Transverse colon (tissue), 4 donors: ENCODE measurements at regions not wholly inside any gene's neighbourhood (a gene's known extent, or its start where the extent isn't known, plus 50 kb on each side); places are given as distances from the start of the nearest gene placed in this dataset.

Experiments
- DNase-seq: peaks from one replicate; pipeline ENCODE4 v3.0.0-alpha.2; 2019
- H3K27ac ChIP-seq, 4 donors: fragments of 200-600 bp; sonication (generic); 2 replicates each; pipeline ENCODE4 v1.5.1; 2016 to 2018; ENCODE audit warnings: inconsistent platforms in 4 of 4
- H3K27me3 ChIP-seq: fragments of 200-600 bp; sonication (generic); 2 replicates; pipeline ENCODE4 v1.5.1; 2017; ENCODE audit warnings: inconsistent platforms
- H3K36me3 ChIP-seq, 4 donors: fragments of 200-600 bp; sonication (generic); 2 replicates each; pipeline ENCODE4 v1.5.1; 2017 to 2019; ENCODE audit warnings: inconsistent platforms in 4 of 4
- H3K4me1 ChIP-seq, 4 donors: fragments of 200-600 bp; sonication (generic); 2 replicates each; pipeline ENCODE4 v1.5.1; 2017 to 2020; ENCODE audit warnings: inconsistent platforms in 4 of 4
- H3K4me3 ChIP-seq, 4 donors: fragments of 200-600 bp; sonication (generic); 1 replicate in 1 of 4; 2 replicates in 3 of 4; pipeline versions ENCODE4 v1.5.1 to v1.6.1; 2017 to 2019; ENCODE audit warnings: inconsistent platforms in 4 of 4
- H3K9me3 ChIP-seq, 2 donors: fragments of 200-600 bp; sonication (generic); 2 replicates each; pipeline ENCODE4 v1.5.1; 2017 to 2019; ENCODE audit warnings: inconsistent platforms in 2 of 2
- EP300 ChIP-seq: sonication (generic); formaldehyde crosslinking; IDR thresholded peaks from one replicate; pipeline ENCODE4 v1.6.1; 2017; ENCODE audit warnings: antibody characterized with exemption, low read depth
- POLR2A ChIP-seq: fragments of 450-650 bp; IDR thresholded peaks from one replicate; pipeline ENCODE4 v1.6.1; 2016; ENCODE audit warnings: antibody characterized with exemption, mild to moderate bottlenecking, moderate library complexity
- POLR2AphosphoS5 ChIP-seq, 3 donors: sonication (generic); formaldehyde crosslinking; IDR thresholded peaks; one replicate each; pipeline ENCODE4 v1.6.1; 2016; ENCODE audit warnings: antibody characterized with exemption in 3 of 3
- WGBS, 2 donors: methylation state at CpG; one replicate each; pipeline ENCODE4 v1.1.5; 2018; ENCODE audit warnings: low coverage in 1 of 2; 5-methylcytosine and 5-hydroxymethylcytosine counted together
- in situ Hi-C, 4 donors: fragments of 200-750 bp; cut with MboI; loops; one replicate each; pipeline versions ENCODE4 v1.15.0 to v1.15.1; 2017; ENCODE audit warnings: low sequenced_read_pairs in 3 of 4, low pct_ligation_motif_present in 1 of 4, low pct_unique_long_range_greater_than_20kb in 1 of 4
- intact Hi-C: fragments of 100-400 bp; cut with DNase I; formaldehyde crosslinking; loops from one replicate; pipeline ENCODE4 v1.15.1; 2023; ENCODE audit warnings: low total_unique reads
- TF ChIP-seq, protein P1 (sequence below), 5 experiments: fragments of 200-600 bp in 3 of 5; fragments of 450-650 bp in 2 of 5; sonication (generic) in 3 of 5; IDR thresholded peaks; 1 replicate in 2 of 5; 2 replicates in 3 of 5; pipeline ENCODE4 v1.5.1; 2016 to 2017; ENCODE audit warnings: antibody characterized with exemption in 5 of 5, inconsistent platforms in 3 of 5, mild to moderate bottlenecking in 2 of 5, moderate library complexity in 1 of 5

DNA sequence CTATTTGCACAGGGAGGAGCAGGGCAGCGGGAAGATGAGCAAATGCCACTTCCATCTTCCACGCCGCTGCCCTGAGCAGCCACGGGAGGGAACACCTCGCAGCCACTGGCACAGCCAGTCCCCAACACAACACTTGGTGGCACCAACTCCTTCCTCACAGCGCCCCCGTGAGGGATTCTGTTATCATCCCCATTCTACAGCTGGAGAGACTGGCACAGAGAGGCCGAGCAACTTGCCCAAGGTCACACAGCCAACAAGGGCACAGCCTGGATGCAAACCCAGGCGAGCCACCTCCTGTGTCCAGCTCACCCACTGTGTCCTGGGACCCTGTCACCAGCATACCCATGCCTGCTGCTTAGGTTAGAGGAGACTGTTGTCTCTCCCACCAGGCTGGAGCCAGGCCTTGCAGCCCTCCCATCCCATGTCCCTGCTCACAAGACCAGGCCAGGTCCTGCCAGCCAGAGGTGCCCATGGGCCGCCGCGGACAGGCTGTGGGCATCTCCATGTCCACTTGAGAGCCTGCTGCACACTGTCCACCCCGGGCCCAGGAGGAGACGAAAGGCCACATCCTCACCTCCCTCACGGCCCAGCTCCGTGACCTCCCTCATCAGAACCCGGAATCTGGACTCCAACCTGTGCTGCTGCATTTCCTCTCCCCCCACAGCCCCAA lies 57.0 kb downstream of the NCOR2 start:
- in situ Hi-C loops (loop anchor here in 1 of 4 donors (10.0 kb wide), 1 partner anchor 54 kb away; the partner anchor contains the start of gene NCOR2), intact Hi-C loops (loop anchor here (10.0 kb wide), 1 partner anchor 146 kb away; no protein-coding TSS in a partner anchor)
- Histone ChIP-seq H3K27ac (peak overlapping the region; percentile 80 to 89 (median 83)), H3K27me3 (no peaks in the 10 kb centered on the region), H3K4me1 (peaks cover 65 to 89% (median 73%) of the 10 kb centered on the region in 4 donors), H3K9me3 (no peaks in the 10 kb centered on the region), H3K36me3 (no peaks in the 10 kb centered on the region), H3K4me3 (no peak overlapping the region)
- TF ChIP-seq POLR2A = no peak
- no peak for TF ChIP-seq EP300
- TF ChIP-seq, protein P1, sequence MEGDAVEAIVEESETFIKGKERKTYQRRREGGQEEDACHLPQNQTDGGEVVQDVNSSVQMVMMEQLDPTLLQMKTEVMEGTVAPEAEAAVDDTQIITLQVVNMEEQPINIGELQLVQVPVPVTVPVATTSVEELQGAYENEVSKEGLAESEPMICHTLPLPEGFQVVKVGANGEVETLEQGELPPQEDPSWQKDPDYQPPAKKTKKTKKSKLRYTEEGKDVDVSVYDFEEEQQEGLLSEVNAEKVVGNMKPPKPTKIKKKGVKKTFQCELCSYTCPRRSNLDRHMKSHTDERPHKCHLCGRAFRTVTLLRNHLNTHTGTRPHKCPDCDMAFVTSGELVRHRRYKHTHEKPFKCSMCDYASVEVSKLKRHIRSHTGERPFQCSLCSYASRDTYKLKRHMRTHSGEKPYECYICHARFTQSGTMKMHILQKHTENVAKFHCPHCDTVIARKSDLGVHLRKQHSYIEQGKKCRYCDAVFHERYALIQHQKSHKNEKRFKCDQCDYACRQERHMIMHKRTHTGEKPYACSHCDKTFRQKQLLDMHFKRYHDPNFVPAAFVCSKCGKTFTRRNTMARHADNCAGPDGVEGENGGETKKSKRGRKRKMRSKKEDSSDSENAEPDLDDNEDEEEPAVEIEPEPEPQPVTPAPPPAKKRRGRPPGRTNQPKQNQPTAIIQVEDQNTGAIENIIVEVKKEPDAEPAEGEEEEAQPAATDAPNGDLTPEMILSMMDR (IDR thresholded peaks at IDR 0.05) = peak in 1 of 5 experiments; percentile 23
- TF ChIP-seq POLR2AphosphoS5 (IDR thresholded peaks at IDR 0.05) = no peak
- 75% methylated on average over 12 of the region's 17 CpGs; no CpG with 5 or more reads in 1 of the 2 donors for WGBS, 2 donors
- DNase-seq = peak; percentile 45

DNA sequence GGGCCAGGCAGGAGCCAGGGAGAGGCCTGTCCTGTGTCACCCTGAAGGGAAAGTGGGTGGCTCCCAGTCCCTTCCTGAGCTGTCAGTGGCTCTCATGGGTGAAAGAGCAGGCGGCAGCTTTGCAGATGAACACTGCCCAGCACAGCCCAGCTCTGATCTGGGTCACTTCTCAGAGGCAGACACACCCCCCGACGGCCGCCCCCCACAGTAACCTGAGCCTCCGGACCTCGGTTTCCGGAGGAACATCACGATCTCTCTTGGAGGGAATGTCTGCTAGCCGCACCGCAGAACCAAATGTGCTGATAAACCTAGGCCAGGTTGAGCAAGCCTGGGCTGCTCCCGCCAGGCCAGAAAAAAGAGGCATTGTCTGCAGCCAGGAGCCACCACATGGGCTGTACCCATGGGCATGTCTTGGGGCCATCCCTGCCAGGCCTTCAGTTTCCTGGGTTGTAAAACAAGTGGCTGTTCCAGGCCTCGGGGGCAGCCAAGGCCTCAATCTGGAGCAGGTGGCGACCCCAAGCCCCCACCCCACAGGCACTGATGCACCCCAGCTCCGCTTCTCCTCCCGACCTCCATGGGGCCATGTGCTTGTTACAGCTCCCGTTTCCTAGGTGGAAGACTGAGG lies 57.6 kb downstream of the NCOR2 start:
- no peaks in the 10 kb centered on the region for H3K36me3 ChIP-seq
- in situ Hi-C loops (loop anchor here in 1 of 4 donors (10.0 kb wide), 1 partner anchor 55 kb away; the partner anchor contains the start of gene NCOR2), intact Hi-C loops (loop anchor here (10.0 kb wide), 1 partner anchor 145 kb away; no protein-coding TSS in a partner anchor)

DNA sequence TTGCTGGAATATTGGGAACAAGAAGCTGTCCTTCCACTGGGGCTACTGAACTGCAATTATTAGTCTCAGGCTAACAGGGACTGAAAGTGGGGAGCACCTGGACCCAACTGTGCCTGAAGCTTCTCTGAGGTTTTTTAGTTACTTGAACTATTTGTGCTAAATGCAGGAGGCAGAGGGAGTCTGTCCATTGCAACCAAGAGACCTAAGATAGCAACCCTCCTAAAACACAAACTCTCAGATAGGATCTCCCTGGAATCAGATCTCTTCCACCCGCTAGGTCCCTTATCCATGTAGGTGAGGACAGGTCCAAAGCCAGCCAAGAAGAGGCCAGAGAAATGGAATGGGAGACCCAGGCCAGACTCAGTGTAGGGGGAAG lies 58.1 kb downstream of the NCOR2 start:
- Histone ChIP-seq H3K4me1 (peaks cover 65 to 93% (median 75%) of the 10 kb centered on the region in 4 donors), H3K36me3 (no peaks in the 10 kb centered on the region), H3K27me3 (no peaks in the 10 kb centered on the region), H3K4me3 (no peak overlapping the region), H3K9me3 (no peaks in the 10 kb centered on the region), H3K27ac (peak overlapping the region; percentile 80 to 89 (median 83))
- no peak for DNase-seq
- no peak for TF ChIP-seq POLR2A
- TF ChIP-seq, protein P1 (IDR thresholded peaks at IDR 0.05) = no peak
- TF ChIP-seq POLR2AphosphoS5 (IDR thresholded peaks at IDR 0.05) = no peak
- no peak for TF ChIP-seq EP300
- intact Hi-C loops = no loop called here
- WGBS, 2 donors = 100% methylated on average over 1 of the region's 1 CpG; no CpG with 5 or more reads in 1 of the 2 donors
- in situ Hi-C loops = no loop called here

More for the DNA sequence above, 57.6 kb downstream of the NCOR2 start:
- no peaks in the 10 kb centered on the region for H3K27me3 ChIP-seq
- H3K4me3 ChIP-seq = no peak overlapping the region
- H3K4me1 ChIP-seq = peaks cover 65 to 92% (median 73%) of the 10 kb centered on the region in 4 donors
- DNase-seq = peak; percentile 55
- H3K27ac ChIP-seq = peak overlapping the region; percentile 80 to 89 (median 83)
- H3K9me3 ChIP-seq = no peaks in the 10 kb centered on the region
- WGBS, 2 donors = 38% methylated on average over 16 of the region's 16 CpGs; no CpG with 5 or more reads in 1 of the 2 donors
- peak in 1 of 3 donors; percentile 38 for TF ChIP-seq POLR2AphosphoS5 (IDR thresholded peaks at IDR 0.05)
- TF ChIP-seq EP300 = no peak
- TF ChIP-seq POLR2A = no peak
- TF ChIP-seq, protein P1 (IDR thresholded peaks at IDR 0.05) = no peak

DNA sequence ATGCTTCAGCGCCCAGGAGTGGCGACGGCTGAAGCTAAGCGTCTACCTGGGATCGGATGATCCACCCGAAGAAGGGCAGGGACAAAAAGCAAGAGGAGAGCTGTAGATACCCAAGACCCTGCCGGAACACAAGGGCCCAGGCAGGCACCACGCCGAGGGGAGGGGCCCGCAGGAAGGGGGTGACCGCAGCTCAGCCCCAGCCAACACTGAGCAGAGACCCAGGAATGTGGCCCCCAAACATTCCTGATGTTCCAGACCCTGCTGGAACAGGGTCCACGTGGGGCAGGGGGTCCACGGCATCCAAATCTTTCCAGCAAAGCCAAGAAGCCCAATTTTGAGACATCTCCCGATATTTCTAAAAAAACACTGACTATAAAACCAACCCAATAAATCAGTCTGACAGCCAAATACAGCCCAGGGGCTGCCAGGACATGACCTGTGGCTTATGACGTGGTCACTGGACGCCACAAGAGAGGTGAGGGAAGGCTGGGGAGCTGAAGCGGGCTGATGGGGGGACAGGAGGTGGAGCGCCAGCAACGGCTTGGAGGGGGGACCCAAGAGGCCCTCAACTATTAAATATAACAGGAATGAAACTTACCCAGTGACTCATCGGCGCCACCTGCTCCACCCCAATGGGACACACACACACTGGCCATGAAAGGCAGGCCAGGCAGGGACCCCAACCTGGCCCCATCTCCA lies 58.9 kb downstream of the NCOR2 start:
- in situ Hi-C loops = no loop called here
- Histone ChIP-seq H3K4me3 (no peak overlapping the region), H3K36me3 (no peaks in the 10 kb centered on the region), H3K27me3 (no peaks in the 10 kb centered on the region), H3K4me1 (peaks cover 61 to 86% (median 67%) of the 10 kb centered on the region in 4 donors), H3K9me3 (no peaks in the 10 kb centered on the region), H3K27ac (peak overlapping the region; percentile 80 to 89 (median 83))
- TF ChIP-seq POLR2AphosphoS5 (IDR thresholded peaks at IDR 0.05) (no peak), EP300 (no peak), POLR2A (no peak)
- TF ChIP-seq, protein P1 (IDR thresholded peaks at IDR 0.05) = no peak
- intact Hi-C loops = no loop called here
- WGBS, 2 donors = 67% methylated on average over 21 of the region's 21 CpGs; no CpG with 5 or more reads in 1 of the 2 donors
- DNase-seq = no peak
